DMS53 (cell line): ENCODE measurements at regions not wholly inside any gene's neighbourhood (a gene's known extent, or its start where the extent isn't known, plus 50 kb on each side); places are given as distances from the start of the nearest gene placed in this dataset.
"Not testable (repeated sequence)": the region's sequence is repeated elsewhere in the genome, so short reads cannot be mapped to it uniquely, and the experiment has no call there.

Experiments used
- DNase-seq: peaks from one replicate; lab custom pipeline; 2025; lab: John Stamatoyannopoulos, UW

DNA sequence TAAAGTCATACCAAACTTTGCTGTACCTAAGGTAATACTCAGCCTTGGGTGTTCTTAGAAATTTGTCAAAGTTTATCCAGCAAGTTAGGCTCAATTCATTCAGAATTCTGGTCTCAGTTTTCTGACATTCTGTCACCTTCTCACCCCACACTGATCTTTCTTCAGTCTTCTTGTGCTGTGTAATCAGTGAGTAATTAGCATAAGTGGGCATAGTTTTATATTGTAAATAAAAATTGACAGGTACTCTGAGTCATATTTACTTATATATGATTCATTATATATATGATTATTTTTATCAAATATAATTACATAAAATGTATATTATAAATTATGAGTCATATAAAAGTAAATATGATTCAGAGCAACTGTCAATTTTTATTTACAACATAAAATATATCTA, 170.9 kb upstream of the MAGI2 start:
- DNase-seq: peak; percentile 55

DNA sequence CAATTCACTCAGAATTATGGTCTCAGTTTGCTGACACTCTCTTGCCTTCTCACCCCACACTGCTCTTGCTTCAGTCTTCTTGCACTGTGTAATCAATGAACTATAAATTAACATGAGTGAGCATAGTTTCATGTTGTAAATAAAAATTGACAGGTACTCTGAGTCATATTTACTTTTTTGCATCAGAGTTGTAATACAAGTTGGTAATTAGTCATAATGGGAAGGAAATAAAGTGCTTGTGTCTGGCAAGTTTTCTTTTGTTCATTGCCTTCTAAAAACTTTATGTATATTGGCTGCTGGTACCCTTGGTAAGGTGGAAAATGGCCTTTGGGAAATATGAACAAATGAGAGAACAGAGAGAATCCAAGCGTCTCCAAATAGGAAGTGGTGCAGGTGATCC, 169.3 kb upstream of the MAGI2 start:
- DNase-seq: peak; percentile 50

DNA sequence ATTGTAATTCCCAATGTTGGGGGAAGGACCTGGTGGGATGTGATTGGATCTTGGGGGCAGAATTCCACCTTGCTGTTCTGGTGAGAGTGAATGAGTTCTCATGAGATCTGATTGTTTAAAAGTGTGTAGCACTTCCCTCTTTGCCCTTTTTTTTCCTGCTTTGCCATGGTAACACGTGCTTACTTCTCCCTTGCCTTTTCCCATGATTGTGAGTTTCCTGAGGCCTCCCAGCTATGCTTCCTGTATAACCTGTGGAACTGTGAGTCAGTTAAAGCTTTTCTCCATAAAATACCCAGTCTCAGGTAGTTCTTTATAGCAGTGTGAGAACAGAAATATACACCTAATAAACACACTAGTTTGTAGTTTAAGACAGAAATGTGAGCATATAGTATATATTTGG, 166.8 kb upstream of the MAGI2 start:
- peak; percentile 67 for DNase-seq

DNA sequence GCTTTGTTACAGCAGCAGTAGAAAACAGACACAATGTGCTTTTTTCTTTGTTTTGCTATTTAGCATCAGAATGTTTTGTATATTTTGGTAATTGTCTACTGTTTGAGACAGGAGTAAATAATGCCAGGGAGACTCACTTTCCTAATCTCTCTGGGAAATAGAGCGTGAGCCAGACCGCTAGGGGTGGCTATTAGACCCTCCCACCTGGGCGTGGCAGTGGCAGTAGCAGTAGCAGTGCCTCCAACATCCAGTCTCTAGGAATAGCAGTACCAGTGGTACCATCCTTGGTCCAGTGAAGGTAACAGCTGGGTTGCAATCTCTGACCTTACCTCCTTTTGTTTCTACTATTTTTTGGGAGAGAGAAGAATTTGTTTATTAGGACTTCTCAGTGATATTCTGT, 165.7 kb upstream of the MAGI2 start:
- no peak for DNase-seq

DNA sequence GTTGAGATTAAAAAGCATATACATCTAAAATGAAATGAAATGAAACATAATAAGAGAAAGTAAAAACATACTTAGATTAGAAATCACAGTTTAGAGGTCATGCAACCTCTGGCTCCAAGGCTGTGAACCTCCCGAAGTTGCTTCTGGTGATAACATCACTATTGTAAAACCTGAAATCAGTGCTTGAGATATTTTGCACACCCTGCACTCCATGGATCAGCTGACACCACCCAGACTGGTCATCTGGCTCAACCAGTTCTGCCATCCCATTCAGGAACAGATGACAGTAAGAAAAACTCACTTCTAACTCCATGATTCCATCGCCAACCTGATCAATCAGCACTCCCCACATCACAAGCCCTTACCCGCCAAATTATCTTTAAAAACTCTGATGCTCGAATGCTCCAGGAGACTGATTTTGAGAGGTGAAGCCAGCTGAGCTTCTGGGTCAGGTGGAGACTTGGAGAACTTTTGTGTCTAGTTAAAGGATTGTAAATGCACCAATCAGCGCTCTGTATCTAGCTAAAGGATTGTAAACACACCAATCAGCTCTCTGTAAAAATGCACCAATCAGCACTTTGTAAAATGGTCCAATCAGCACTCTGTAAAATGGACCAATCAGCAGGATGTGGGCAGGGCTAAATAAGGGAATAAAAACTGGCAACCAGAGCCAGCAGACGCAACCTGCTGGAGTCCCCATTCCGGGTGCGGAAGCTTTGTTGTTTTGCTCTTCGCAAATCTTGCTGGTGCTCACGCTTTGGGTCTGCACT, 162.6 kb upstream of the MAGI2 start:
- DNase-seq: peak; percentile 25

DNA sequence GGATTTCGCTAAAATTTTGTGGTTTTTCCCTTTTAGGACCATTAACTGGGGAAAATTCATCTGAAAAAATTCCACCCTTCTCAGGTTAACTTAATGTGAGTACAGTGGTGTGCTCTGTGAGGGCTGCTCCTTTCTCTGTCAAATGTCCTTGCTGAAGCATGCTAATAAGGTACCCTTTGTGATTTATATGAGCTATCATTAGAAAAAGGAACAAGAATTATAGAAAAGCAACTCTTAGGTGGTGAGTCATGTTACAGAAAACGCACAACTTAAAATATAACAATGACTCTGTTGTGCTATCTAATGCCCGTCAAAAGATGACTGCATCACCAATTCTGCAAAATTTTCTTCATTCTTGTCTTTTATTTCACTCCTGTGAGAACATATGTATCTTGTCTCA, 162.0 kb upstream of the MAGI2 start:
- no peak for DNase-seq

DNA sequence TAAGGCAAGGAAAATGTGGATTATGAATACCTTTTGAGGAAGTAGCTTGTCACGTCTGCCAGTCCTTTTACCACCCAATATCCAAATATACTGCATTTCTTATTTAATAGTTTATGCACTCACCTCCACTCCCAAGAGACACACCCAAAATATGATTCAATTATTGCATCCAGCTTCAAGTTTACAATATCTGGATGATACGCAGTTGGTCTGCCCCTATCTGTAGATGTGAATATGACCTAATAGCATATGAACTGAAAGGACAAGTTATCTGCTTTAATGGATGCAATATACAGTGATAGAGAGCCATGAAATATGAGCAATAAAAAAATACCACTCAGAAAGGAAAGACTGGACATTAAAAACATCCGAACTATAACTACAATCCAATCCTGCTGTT, 159.4 kb upstream of the MAGI2 start:
- DNase-seq: no peak

DNA sequence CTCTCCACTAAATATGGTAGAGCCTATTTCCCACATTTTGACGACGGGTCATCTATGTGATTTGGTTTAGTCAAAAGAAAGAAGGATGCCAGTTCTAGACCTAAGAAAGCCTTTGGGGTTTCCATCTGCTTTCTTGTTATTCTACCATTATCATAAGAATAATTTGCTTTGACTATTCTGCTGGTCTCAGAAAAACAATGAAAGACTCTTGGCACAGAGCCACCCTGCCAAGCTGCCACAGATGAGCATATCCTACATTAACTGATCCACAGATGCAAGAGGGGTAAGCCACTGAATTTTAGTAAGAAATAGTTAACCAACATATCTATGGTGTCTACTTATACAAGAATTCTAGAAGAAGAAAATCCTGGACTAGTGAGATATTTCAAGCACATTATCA, 158.6 kb upstream of the MAGI2 start:
- no peak for DNase-seq

DNA sequence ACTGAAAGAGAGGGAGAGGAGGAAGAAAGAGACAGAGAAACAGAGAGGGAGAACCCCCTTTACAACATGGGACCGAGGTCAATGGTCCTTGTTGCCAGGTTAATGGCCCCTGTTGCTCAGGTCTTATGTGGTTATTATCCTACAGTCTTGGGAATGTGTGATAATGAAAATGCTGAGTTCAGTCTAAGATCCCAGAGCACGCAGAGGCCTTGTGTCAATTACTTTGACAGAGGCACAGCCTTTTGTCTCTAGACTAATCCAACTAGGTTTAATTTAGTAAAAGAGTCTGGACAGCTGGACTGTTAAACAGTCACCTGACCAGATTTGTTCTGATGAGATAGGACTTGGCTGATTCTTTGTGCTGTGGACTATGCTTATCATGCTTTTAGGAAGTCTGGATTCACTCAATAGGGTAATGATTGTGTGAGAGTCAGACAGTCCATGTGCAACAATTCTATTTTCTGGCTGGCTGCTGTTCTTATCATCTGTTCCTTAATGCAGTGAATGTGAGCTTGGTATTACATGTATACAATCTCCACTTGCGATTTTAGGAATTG, 157.4 kb upstream of the MAGI2 start:
- no peak for DNase-seq

DNA sequence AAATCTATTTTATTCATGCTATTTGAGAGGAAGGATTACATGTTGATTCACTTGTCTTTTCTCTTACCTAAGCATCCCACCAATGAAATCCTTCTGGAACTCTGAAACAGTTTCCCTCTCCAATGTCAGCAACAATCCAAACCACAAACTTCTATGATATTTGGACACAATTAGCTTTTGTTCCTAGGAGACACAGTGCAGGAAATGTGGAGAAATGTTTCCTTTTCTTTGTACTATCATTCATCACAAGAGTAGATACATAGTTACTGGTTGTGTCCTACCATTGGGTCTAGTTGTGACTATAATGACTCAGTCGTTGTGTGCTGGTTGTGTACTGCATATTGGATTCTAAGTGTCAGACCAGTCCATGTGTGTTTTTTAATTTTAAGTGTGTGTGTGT, 156.8 kb upstream of the MAGI2 start:
- no peak for DNase-seq

DNA sequence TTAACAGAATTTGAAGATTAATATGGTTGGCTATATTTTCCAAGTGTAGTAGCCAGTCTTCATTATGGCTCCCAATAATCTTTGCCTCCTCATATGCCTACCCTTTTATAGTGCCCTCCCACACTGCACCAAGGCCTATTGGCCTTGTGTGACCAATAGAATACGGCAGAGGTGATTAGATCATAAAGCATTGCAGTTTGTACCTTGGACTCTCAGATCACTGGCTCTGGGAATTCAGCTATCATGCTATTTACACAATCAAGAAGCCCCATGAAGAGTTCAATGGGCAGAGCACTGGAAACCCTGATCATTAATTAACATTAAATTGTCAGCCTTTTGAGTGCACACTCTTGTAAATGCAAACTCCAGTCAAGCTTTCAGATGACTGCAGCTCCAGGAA, 154.5 kb upstream of the MAGI2 start:
- DNase-seq: peak; percentile 65

DNA sequence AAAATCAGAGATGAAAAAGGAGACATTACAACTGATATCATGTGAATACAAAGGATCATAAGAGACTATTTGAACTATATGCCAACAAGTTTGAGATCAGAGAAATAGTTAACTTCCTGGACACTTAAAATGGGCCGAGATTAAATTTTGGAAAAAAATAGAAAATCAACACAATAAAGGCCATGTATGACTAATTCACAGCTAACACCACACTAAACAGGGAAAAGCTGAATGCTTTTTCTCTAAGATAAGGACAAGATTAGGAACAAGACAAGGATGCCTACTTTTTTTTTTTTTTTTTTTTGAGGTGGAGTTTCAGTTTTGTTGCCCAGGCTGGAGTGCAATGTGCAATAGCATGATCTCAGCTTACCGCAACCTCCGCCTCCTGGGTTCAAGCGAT, 151.4 kb upstream of the MAGI2 start:
- DNase-seq: no peak

DNA sequence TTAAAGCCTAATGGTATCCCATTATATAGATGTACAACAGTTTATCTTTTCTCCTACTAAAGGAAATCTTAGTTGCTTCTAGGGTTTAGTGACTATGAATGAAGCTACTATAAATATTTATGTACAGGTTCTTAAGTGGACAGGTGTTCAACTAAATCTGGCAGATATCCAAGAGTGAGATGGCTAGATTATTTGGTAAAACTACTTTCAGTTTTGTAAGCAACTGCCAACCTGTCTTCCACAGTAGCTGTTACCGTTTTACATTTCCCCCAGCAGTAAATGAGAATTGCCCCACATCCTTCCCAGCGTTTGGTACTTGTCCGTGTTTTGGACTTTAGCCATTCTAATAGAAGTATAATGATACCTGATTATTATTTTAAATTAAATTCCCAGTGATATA, 144.9 kb upstream of the MAGI2 start:
- DNase-seq: peak; percentile 95

DNA sequence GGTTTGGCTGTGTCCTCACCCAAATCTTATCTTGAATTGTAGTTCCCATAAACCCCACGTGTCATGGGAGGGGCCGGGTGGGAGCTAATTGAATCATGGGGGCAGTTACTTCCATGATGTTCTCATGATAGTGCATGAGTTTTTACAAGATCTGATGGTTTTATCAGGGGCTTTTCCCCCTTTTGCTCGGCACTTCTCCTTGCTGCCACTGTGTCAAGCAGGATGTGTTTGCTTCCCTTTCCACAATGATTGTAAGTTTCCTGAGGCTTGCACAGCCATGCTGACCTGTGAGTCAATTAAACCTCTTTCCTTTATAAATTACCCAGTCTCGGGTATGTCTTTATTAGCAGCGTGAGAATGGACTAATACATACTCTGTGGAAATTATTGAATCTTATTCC, 141.2 kb upstream of the MAGI2 start:
- not testable (repeated sequence) for DNase-seq

DNA sequence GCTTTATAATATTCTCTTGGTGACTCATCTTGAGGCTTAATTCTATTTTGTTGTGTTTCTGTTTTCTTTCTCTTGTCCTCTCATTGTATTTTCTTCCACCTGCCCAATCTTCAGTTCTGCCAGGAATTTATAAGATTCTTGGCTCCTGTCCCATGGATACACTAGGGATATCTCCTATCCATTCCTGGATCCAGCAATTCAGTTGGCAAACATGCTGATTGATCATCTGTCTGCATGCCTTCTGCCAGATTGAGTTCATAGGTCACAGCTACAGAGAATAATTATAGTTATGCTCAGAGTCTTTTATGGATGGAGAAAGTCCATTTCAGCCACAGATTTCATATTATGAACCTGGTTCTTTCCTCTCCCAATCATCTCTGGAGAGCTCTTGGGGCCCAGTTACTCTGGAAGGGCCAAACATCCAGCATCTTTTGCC, 140.4 kb upstream of the MAGI2 start:
- DNase-seq: peak; percentile 40

DNA sequence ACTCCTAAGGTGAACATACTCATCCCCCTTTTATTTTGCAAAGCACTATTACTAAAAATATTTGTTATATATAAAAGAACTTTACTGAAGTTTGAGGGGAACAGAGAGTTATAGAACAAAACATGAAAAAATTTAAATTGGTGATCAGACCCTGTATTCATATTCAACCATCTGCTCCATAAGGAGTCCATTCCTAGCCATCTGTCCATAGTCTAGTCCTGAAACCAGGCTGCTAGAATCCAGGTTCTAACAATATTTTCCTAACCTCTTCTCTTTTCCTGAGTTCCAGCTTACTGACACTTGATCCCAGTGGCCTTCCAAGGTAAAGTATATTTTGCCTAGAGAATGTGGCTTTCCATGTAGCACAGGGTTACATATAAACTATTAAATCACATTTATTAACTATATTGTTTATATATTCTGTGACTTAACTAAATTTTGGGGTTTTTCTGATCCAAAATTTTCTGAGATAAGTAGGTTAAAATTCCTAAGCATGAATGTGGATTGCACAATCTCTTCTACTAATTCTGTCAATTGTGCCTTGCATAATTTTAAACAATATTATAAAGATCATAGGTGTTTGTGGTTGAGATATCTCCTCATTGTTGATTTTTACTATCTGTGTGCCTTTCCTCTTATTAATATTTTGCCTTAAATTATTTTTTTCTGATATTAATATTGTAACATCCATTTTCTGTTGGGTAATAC, 137.6 kb upstream of the MAGI2 start:
- DNase-seq: peak; percentile 9

DNA sequence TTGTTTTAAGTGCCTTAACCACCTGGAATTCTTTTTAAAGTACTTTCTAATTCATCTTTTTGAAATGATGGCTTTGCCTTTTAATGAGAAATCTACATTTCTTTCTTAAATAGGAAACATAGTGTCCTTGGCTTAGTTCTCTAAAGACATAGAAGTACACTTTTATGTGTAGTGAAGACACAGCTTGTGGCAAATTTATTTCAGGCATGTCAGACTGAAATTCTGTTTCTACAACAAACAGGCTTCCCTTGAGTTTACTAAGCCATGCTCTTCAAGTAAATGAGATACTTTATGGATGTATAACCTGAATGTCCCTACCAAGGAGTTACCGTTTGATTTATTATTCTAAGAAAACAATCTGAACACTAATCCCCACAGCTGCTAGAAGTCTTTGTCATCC, 136.9 kb upstream of the MAGI2 start:
- DNase-seq: no peak

DNA sequence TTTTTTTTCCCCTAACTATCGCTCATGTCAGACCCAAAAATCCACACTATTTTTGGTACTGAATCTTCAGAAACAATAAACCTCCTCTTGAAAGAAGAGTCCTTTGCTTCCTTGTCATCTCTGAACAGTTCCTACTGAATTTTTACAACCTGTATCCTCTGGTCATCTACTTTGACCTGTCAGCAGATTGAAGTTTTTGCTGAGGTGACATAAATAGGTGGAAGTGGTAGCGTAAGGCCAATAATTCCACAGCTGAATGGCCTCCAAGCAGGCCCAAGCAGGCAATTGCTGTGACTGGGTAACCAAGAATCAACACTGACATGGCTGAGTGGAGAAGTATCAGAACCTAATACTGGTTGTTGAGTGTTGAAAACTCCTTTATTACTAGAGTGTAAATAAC, 117.4 kb upstream of the MAGI2 start:
- no peak for DNase-seq

DNA sequence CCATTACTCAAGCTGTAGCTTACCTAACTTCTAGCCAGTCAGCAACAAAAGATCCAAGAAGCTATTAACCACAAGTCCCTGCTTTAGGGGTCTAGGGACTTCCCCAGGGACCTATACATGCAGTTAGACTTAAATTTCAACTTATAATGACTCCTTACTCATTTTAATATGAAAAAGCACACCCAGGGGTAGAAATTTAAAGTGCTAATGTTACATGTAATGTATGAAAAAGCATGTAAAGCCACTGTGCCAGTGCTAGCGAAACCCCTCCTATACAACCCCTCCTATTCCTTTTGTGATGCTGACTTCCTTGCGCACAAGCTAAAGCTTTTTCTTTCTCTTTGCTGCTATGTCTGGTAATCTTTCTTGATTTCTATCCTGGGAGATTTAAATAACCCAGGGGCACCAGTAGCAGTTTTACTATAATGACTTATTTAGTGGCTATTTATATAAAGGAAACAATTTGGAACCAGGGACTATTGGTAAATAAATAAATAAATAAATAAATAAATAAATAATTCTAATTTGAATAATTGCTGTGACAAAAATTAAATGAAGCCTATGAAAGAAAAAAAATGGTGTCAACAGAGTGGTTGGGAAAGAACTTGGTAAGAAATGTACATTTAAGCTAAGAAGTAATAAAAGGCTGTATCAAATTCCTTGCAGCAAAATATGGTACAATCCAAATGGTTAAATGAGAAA, 110.5 kb upstream of the MAGI2 start:
- DNase-seq: no peak

DNA sequence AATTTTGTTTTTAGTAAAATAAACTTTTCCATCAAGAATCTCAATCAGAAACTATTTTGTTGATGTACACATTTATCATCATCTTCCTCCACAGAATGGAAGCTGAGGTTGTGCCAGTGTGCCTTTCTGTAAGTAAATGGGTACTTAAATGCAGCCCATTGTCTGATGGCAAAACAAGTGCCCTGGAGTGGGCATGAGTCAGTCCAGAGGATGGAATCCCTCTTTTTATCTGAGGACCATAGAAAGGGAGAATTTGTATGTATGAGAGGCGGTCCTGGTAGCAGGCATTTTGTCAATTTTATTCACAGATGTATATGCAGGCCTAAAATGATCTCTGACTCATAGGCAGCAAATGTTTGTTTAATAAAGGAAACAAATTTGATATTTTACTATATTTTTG, 102.1 kb upstream of the MAGI2 start:
- DNase-seq: peak; percentile 92

DNA sequence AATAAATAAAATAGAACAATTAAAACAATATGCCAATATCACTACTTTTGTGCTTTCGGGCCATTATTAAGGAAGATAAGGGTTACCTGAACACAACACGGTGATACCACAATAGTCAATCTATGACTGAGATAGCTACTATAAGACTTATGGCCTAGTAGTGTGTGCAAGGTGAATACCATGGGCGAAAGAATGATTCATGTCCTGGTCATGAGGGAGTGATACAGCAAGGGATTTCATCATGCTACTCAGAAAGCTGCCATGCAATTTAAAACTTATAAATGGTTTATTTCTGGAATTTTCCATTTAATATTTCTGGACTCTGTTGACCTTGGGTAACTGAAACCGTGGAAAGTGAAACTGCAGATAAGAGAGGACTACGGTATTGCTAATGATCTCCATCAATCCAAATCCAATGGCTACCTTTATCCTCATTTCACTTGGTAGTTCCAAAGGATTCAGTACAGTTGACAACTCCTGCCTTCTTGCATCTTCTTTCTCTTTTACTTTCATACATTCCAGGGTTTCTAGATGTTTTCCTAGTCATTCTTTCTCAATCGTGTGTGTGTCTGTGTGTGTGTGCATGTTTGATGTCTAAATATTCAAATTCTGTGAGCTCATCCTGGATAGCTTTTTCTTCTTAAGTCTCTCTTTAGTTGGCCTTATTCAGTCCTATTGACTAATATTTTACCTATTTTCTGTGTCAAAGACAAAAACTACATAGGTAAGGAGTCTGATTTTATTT, 100.5 kb upstream of the MAGI2 start:
- no peak for DNase-seq

DNA sequence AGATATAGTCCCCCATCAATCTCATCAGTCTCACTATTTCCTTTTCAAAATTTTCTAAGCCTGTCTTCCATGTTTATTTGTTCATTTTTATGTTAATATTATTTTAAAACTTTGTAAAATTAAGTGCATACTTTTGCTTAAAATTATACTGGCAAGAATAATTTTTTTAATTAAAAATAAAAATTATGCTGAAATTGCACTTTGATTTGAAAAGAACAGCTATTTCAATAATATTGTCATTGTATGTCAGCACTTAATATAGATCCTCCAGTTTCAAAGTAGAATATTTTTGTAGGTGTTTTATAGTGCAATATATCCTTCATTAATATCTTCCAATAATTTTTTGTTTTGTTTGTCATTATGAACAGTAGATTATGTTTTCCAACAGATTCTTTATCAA, 99.0 kb upstream of the MAGI2 start:
- DNase-seq: no peak
